ENCODE measurements at regions not wholly inside any gene's neighbourhood (a gene's known extent, or its start where the extent isn't known, plus 50 kb on each side); places are given as distances from the start of the nearest gene placed in this dataset.
"Not testable (repeated sequence)": the region's sequence is repeated elsewhere in the genome, so short reads cannot be mapped to it uniquely, and the experiment has no call there.

DNA sequence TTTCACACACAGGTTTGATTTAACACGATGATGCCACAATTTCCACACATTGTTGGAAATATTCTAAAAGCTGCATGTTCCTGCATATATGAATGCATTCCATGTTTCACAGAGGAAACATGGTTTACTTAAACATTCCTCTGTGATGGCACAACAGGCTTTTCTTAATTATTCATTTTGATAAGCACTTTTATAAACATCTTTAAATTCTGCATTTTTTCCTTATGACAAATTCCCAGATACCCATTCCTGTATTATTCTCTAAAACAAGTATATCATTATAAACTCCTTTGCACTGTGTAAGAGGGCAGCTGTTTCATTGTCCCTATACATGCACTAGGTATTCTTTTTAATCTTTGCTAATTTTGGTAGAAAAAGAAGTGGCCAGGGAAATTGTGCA lies 532.3 kb downstream of the SOX6 start:
- DNase-seq, result no peak

DNA sequence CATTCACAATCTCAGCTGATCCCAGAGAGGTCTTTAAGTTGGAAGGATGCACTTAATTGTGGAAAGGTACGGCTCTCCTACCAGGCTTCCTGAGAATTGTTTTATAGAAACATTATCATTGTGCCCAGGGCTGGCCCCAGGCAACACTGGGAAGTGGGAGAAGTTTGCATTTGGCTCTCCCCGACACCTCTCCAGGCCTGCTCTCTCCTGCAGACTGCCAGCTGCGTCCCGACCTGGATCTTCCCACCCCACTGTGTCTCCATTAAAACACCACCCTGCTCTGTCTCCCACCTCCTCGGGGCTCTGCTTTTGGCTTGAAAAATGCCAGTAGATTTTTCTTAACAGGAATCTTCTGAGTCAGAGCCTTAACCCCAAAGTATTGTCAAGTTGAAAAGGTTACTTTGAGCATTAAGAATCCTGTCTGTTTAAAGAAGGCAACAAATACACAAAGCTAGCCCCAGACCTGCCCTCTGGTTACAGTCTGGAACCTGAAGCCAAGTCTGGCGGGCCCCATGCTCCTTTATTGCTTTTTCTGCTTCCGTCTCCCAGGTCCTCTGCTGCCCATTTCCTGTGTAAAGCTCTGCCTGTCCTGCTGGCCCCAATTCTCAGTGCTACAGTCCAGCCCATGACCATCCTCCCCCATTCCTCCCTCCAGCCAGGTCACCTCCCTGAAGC lies 530.2 kb downstream of the SOX6 start:
- DNase-seq, result no peak

DNA sequence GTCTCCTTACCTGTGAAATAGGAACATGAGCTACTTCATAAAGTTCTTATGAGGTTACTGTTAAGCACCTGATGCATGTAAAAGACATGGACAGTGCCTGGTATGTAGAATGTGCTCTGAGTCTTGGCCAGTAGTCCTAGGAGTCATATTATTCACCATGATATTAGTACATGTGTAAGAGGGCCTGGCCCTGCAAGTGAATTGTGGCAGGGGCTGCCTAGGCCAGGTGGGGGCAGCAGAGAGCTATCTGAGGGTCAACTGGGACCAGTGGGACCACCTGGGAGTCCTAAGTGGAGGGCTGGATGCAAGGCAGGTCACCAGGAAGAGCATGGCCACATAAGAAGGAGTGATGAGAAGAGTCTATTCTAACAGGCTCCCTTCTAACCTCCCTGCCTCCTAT lies 529.5 kb downstream of the SOX6 start:
- no peak for DNase-seq

DNA sequence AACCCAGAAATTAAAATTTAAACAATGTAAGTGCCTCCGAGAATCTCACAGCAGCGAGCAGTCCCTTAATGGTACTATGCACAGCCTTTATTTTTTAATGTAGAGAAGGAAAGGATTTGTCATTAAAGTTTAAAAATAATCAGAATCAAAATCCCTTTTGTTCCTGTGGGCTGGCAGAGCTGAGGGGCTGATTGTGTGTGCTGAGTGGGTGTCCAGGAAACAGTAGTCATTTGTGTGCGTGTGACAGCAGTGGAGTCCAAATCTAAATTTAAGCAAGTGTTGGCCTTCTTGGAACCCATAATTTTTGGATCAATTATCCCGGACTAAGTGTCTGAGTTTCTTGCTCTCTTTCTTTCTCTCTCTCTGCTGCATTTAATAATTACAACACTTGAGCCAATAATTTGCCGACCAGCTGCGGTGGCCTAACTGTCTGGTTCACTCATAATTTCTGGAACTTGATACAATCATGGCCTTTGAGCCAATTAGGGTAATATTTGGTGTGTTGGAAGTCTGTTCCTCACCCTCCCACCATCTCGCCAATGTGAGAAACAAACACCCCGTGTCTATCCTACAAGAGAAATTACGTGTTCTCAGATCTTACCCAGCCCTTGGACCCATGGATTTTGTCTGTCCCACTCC lies 528.0 kb downstream of the SOX6 start:
- no peak for DNase-seq

DNA sequence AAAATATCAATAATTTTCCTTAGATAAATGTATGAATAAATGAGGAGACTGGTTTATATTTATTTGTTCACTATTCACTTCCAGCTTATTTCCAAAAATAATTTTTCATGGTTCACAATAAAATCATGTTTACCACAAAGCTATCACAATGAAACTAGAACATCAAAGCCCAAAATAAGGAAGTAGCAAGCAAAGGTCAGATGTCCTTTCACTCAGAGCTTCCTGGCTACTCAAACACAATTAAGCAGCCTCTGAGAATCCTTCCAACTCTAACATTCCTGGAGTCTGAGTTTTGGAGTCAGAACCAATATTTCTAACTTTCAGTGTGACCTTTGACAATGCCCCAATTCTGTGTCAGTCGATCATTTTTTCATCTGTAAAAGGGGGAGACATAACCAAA lies 527.0 kb downstream of the SOX6 start:
- DNase-seq, result no peak

DNA sequence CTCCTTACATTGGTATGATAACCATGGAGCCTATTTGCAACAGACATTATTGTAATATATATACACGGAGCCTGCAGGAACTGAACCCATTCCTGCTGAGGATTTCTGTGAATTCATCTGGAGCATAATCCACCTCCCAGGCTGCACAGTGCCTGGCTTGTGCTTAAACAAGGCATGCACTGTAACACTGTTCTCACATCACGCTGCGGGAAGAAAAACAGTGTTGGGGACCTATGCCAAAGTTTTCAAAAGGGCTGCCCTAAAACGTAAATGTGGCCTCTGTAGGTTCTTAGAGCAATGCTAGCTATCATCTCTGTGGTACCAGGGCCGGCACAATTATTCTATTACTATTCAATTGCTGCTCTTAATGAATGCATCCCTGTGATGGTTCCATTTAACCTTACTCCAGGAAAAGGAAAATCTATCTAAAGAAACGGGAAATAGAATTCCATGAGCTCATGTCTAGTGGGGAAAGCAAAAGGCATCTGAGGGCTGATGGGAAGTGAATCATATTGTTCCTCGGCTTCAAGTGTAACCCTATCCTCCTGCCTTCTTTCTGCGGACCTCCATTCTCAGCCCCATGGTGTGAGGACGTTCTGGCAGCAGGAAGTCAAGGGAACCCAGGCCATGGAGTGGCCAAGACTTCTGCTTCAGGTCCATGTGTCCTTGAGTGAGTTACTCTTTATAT lies 525.5 kb downstream of the SOX6 start:
- no peak for DNase-seq

DNA sequence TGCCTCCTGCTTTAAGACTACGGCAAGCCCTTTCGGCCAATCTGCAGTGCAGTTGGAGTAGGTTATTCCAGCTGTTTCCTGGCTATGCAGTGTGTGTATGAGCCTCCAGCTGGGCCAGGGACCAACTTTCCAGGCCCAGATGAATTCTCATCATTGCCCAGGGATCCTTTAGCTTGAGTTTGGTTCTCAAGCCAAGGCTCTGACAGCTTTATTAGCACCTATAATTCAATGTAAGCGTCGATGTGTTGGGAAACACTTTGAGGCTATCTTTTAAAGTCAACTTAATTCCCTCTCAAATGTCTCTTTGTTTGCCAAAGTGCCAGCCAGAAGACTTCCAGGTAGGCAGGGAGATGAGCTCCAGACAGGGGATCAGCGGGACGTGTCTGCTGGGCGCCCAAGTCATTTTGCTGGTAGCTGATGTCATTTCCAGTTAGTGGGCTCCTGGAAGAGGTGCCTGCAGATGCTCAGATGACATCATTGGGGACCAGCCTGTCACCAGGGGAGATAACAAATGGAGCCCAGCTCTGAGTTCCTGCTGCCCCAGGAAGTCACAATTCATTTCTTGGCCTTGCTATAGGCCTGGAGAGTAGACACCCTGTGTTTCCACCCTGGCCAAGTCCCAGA lies 520.4 kb downstream of the SOX6 start:
- DNase-seq, result no peak

DNA sequence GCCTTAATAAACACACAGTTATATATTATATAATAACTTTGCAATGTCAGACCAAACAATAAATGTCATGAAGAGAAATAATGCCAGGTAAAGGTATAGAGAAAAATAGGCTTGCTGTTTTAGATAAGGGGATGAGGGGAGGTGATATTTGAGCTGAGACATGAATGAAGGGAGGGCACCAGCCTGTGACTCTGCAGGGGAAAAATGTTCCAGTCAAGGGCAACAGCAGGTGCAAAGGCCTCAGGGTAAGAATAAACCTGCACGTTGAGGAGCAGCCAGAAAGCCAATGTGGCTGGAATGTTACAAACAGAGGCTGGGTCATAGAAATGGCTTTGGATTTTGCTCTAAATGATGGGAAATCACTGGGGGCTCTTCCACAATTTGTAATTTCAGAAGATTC lies 519.6 kb downstream of the SOX6 start:
- no peak for DNase-seq

DNA sequence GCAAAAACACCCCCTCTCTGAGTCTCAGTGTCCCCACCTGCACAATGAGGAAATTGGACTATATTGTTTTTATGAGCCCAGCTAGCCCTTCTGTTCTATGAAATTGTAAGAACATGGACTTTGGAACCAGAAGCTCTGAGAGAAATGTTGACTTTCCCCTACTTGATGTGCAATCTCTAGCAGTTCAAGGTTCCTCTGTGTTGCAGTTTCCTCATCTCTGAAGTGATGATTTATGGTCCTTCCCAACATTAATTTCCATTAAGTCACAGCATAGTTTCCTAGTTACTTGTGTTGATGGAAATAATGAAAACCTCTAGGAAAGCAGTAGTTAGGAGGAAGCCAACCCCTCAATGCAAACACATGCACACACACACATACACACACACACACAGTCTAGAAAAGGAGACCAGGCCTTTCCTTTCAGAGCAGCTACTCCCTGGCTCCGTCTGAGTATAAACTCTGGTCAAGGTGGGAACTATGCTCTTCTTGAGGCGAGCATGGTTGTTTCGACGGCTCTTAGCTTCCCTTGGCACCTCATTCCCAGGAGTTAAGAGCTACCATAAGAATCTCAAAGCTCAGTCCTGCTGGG lies 518.4 kb downstream of the SOX6 start:
- DNase-seq, result no peak

DNA sequence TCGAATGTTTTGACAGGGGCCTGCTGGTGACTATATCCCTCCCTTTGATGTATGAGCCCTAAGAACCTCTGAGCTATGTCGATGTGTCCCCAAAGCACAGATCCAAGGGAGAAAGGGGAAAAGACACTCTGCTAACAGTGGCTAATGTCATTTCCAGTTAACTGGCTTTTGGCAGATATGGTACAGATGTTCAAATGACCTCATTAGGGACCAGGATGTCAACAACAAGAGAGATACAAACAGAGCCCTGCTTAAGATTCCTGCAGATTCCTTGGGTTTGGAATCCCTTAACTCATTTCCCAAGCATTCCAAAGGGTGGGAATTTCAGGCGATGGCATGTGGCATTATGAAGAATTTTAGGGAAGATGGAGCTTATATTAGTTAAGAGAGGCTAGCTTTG lies 517.3 kb downstream of the SOX6 start:
- no peak for DNase-seq

DNA sequence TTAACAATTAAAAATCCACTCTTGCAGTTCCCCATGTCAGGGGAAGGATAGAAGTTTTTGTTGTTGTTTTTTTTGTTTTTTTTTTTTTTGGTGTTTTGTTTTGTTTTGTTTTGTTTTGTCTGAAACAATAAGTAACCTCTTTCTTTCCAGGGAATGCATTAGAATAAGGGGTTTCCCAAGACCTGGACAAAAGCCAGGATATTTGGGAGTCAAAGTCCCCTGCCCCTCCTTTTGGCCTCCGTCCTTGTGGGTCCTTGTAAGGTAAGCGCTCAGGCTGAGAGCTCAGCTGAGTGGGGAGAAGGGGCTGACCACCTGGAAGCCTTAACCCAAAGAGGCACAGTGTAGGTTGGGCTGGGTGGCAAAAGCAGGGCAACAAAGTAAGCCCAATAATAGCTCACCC lies 515.4 kb downstream of the SOX6 start:
- DNase-seq, result no peak

DNA sequence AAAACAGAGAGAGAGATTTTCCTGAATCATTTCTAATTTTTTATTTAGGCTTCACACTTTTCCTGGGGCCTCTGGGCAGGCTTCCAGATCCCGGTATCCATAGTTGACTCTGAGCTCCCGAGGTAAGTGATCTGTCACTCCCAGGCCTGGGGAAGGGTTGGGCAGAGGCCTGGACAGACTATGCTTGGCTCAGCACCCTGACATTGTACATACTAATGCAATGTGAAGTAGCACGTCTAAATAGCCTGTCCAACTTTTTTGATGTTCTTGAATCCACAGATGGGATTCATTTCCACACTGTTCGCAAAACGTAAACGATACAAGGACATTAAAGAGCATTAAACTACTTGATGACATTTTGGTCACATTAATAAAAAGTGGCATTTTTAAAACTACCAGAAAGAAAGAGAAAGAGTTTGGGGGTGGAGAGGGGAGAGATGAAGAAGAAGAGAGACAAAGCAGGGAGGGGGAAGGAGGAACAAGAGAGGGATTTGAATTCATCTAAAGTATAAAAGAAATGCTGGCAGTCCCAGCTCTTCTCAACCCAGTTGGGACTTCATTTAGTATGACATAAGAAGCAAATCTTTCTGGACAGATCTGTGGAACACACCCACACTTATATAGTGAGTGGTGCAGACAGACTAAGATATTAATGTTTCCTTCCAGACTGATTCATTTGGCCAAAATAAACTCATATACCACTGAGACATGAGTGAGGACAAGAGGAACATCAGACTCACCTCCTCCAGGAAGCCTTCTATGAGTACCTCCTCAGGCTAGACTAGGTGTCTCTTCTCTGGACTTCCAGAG lies 514.2 kb downstream of the SOX6 start:
- DNase-seq, result no peak

DNA sequence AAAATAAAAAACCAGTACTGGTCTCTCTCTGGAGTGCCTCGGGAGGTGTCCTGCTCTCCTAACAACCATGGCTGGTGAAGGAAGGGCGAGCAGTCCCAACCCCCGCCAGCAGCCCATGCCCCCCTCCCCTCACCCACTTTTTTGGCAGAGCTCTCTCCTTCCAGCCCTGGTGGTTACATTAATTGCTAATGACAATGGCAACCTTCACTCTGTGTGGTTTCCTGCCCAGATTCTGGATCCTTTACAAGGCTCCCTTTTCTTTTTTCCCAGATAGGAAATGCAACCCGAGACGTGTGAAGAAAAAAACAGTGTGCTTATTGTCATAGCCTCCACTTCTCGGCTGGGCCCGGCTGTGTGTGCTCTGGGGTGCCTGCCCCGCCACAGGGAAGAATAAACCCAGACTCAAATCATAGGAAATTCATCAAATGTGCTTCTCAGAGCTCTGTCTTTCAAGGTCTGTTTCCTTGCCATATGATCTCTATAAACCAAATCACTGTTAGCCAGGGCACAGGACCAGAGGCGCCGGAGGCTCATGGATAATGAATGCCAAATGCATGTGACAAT lies 513.0 kb downstream of the SOX6 start:
- DNase-seq, result no peak

DNA sequence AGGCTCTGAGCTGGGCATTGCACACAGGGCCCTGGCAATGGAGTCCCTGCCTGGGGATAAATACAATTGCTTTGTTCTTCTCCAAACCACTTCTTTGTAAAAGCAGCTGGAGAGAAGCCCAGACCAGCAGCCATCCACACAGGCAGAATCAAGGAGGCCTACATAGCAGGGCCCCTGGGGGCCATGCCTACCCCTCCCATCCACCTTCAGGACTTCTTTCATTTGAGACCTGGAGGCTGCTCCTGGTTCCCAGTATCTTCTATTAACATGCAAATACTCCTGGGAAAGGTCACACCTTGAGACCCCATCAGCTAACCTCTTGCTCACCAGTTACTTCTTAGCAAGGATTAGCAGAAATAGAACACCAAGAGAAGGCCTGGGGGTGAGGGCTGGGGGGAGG lies 511.1 kb downstream of the SOX6 start:
- no peak for DNase-seq

DNA sequence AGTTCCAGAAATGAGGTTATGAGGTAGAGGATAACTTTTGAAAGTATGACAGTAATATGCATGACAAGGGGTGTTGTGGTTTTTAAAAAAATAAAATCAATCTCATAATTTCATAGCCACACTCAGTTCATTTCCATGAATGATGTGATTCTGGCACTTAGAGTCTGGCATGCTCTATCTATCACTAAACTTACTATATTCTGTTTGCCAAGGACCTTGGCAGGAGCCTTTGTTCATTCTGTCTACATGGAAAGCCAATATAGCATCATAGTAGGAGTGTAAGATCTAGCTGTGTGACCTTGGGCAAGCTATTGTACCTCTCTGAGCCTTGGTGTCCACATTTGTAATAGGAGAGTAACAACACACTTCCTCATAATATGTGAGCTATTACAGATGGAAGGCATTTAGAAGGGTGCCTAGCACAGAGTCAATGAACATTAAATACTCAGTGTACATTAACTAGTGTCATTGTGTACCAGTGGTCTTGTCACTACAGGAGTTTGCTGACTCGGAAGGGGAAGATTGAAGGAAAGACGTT lies 507.6 kb downstream of the SOX6 start:
- DNase-seq, result no peak

DNA sequence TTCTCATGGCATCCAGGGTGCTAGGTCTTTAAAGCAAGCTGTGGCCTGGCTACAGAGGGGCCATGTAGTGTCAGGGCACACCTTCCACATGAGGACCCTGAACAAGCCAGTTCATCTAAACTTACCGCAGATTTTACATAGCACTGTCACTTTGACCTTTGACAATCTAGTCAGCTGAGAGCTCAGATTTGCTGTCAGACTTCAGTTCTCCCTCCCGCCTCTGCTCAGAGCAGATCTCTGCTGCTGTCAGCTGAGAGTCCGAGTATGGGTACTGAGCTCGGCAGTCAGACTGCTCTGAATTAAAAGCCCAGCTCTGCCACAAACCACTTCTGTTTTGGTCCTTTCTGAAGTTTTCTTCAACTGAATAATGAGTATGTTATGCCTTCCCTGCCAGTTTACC lies 507.1 kb downstream of the SOX6 start:
- no peak for DNase-seq

DNA sequence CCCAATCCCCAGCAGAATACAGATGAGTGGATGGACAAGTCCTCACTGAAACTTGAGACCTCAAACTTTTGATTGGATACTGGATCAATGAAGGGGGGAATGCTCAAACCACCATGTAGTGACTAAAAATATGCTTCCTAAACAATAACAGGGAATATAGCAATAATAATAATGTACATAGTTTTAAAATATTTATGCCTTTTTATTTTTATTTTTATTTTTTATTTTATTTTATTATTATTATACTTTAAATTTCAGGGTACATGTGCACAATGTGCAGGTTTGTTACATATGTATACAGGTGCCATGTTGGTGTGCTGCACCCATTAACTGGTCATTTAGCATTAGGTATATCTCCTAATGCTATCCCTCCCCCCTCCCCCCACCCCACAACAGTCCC lies 506.0 kb downstream of the SOX6 start:
- DNase-seq, result not testable (repeated sequence)

DNA sequence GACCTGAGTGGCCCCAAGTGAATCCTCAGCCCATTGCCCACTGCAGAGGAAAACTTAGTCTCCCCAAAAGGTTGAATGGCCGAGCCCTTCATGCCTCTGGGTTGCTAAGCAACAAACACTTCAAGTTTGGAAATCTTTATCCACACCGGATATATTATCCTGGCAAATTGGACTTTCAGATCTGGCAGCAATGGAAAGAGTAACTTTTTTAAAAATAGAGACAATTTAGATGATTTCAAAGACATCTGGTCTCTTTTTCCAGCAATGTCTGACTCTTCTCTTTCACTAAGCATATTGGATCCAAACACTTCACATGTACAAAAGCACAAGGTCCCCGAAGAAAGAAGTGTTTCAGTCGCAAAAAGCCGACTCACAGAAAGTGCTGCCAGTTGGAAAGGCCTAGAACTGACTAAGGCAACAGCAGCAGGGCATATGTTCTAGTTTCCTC lies 505.3 kb downstream of the SOX6 start:
- no peak for DNase-seq

DNA sequence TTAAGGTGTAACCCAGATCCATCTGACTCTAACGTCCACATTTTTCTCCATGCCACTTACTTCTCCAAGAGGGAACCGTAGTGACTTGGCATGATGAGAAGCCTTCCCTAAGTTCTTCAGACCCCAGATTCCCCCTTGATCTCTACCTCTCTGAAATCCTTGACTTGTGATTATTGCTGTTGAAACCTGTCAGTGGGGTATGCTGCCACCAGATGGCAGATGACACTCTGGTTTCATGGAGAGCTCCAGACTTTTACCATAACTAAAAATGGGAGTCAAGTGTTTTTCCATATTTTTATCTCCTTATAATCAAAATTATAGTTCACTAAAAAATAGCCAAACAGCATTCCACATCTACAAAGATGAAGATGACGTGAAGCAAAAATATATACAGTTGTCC lies 504.2 kb downstream of the SOX6 start:
- DNase-seq, result no peak

DNA sequence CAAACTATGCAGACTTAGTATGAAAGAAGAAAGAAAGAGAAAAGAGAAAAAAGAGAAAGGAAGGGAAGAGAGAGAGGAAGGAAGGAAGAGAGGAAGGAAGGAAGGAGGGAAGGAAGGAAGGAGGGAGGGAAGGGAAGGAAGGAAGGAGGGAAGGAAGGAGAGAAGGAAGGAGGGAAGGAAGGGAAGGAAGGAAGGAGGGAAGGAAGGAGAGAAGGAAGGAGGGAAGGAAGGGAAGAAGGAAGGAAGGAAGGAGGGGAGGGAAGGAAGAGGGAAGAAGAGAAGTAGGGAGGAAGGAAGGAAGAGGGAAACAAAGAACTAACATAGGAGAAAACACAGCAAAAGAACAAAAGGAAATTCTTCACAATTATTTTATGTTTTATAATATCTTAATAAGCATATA lies 502.1 kb downstream of the SOX6 start:
- DNase-seq, result no peak

DNA sequence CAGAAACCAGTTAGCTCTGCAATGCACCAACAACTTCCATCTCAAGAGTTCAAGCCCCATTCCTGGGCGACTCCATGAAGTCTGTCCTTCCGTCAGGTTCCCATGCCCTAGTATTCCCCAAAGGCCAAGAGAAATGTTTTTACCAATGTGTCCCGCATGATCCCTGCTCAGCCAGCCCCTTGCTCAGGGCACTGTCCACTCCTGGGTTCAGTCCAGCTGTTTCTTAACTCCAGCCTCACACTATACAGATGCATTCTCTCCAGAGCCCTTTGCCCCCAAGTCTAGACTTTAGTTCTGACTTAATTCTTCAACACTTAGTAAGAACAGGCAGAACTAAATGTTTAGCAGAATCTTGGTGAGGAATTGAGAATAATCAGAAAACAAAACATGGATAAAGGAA lies 497.5 kb downstream of the SOX6 start:
- no peak for DNase-seq

DNA sequence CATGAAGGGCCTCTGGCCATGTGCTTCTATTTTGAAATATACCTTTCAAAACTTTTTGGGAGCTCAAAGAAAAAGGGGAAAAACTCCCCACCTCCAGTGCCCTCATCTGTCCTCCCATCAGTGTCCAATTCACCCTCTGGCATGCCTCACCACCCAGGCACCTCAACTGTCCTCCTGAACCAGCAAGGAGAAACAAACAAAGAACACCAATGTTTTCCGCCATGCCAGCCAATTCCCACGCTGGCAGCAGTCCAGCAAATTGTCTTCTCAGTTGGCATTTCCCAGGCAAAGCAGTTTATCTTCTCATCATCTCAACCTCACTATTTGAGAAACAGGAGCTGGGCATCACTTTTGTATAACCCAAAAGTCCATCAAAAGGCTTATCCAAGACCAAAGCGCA lies 496.9 kb downstream of the SOX6 start:
- no peak for DNase-seq

Measured in cerebellar nuclear complex (tissue), 1 donor.